Tibial nerve (tissue), 4 donors: ENCODE measurements at regions not wholly inside any gene's neighbourhood (a gene's known extent, or its start where the extent isn't known, plus 50 kb on each side); places are given as distances from the start of the nearest gene placed in this dataset.

ENCODE experiments used
- DNase-seq, 2 donors: peaks; one replicate each; pipeline ENCODE4 v3.0.0-alpha.2; 2019; ENCODE audit warnings: low spot score in 2 of 2
- H3K27ac ChIP-seq, 4 donors: fragments of 200-600 bp; sonication (generic) in 3 of 4; one replicate each; pipeline ENCODE4 v1.5.1; 2017 to 2019; ENCODE audit warnings: mild to moderate bottlenecking in 1 of 4
- H3K27me3 ChIP-seq, 2 donors: fragments of 200-600 bp; sonication (generic) in 1 of 2; one replicate each; pipeline versions ENCODE4 v1.5.1 to v1.6.0; 2017 to 2019
- H3K36me3 ChIP-seq, 3 donors: fragments of 200-600 bp; sonication (generic); one replicate each; pipeline ENCODE4 v1.5.1; 2018 to 2019
- H3K4me1 ChIP-seq, 4 donors: fragments of 200-600 bp; sonication (generic) in 3 of 4; one replicate each; pipeline ENCODE4 v1.5.1; 2017 to 2019
- H3K4me3 ChIP-seq, 4 donors: fragments of 200-600 bp; sonication (generic) in 3 of 4; one replicate each; pipeline ENCODE4 v1.5.1; 2017 to 2019; ENCODE audit warnings: mild to moderate bottlenecking in 1 of 4, moderate library complexity in 1 of 4
- H3K9me3 ChIP-seq, 4 donors: fragments of 200-600 bp; sonication (generic) in 3 of 4; one replicate each; pipeline ENCODE4 v1.5.1; 2017 to 2019
- CTCF ChIP-seq, 5 experiments: fragments of 200-600 bp in 3 of 5; fragments of 450-650 bp in 2 of 5; sonication (generic) in 3 of 5; IDR thresholded peaks; one replicate each; pipeline ENCODE4 v1.5.1; 2016 to 2019; ENCODE audit warnings: antibody characterized with exemption in 5 of 5, mild to moderate bottlenecking in 3 of 5, moderate library complexity in 2 of 5
- EP300 ChIP-seq, 2 donors: sonication (generic); formaldehyde crosslinking; IDR thresholded peaks; one replicate each; pipeline ENCODE4 v1.6.1; 2017; ENCODE audit warnings: antibody characterized with exemption in 2 of 2, mild to moderate bottlenecking in 1 of 2
- POLR2A ChIP-seq, 2 donors: fragments of 450-650 bp; IDR thresholded peaks; one replicate each; pipeline ENCODE4 v1.6.1; 2017; ENCODE audit warnings: antibody characterized with exemption in 2 of 2, mild to moderate bottlenecking in 2 of 2, moderate library complexity in 2 of 2
- WGBS, 2 donors: methylation state at CpG; one replicate each; pipeline ENCODE4 v1.1.5; 2018; 5-methylcytosine and 5-hydroxymethylcytosine counted together

GRCh38 chr3:30332196-30333021 lies 274.0 kb upstream of the TGFBR2 start:
- no peak for DNase-seq
- H3K4me3 ChIP-seq = no peak overlapping the region
- no peaks in the 10 kb centered on the region for H3K27me3 ChIP-seq
- H3K9me3 ChIP-seq = peaks cover 0 to 2% (median 0%) of the 10 kb centered on the region in 4 donors
- no peak overlapping the region for H3K27ac ChIP-seq
- TF ChIP-seq POLR2A (IDR thresholded peaks at IDR 0.05) (no peak), EP300 (IDR thresholded peaks at IDR 0.05) (no peak), CTCF (IDR thresholded peaks at IDR 0.05) (no peak)
- 64 to 69% methylated on average over 10 of the region's 10 CpGs for WGBS, 2 donors
- H3K36me3 ChIP-seq = no peaks in the 10 kb centered on the region
- no peaks in the 10 kb centered on the region for H3K4me1 ChIP-seq

- TF ChIP-seq POLR2A (IDR thresholded peaks at IDR 0.05) (no peak), EP300 (IDR thresholded peaks at IDR 0.05) (no peak), CTCF (IDR thresholded peaks at IDR 0.05) (no peak)
- WGBS, 2 donors = 87 to 89% methylated on average over 6 of the region's 6 CpGs
- H3K4me3 ChIP-seq = no peak overlapping the region
These were observed 273.3 kb upstream of the TGFBR2 start for GRCh38 chr3:30333143-30333542.

GRCh38 chr3:30333903-30334302 lies 272.5 kb upstream of the TGFBR2 start:
- H3K36me3 ChIP-seq = no peaks in the 10 kb centered on the region
- no peaks in the 10 kb centered on the region for H3K27me3 ChIP-seq
- no peak for TF ChIP-seq POLR2A (IDR thresholded peaks at IDR 0.05)
- TF ChIP-seq CTCF (IDR thresholded peaks at IDR 0.05) = no peak
- no peak for TF ChIP-seq EP300 (IDR thresholded peaks at IDR 0.05)
- no peak for DNase-seq
- peaks cover 0 to 5% (median 0%) of the 10 kb centered on the region in 4 donors for H3K9me3 ChIP-seq
- H3K4me3 ChIP-seq = no peak overlapping the region
- WGBS, 2 donors = 68 to 88% methylated on average over 1 of the region's 1 CpG
- H3K4me1 ChIP-seq = no peaks in the 10 kb centered on the region
- no peak overlapping the region for H3K27ac ChIP-seq

More at GRCh38 chr3:30333143-30333542, 273.3 kb upstream of the TGFBR2 start:
- H3K4me1 ChIP-seq = no peaks in the 10 kb centered on the region
- no peak for DNase-seq
- no peaks in the 10 kb centered on the region for H3K27me3 ChIP-seq
- H3K9me3 ChIP-seq = peaks cover 0 to 5% (median 0%) of the 10 kb centered on the region in 4 donors
- H3K27ac ChIP-seq = no peak overlapping the region
- no peaks in the 10 kb centered on the region for H3K36me3 ChIP-seq

- H3K4me1 ChIP-seq = peaks cover 0 to 9% (median 0%) of the 10 kb centered on the region in 4 donors
- H3K27me3 ChIP-seq = no peaks in the 10 kb centered on the region
- H3K36me3 ChIP-seq = no peaks in the 10 kb centered on the region
- H3K27ac ChIP-seq = no peak overlapping the region
- 48 to 76% methylated on average over 2 of the region's 2 CpGs for WGBS, 2 donors
- no peak for DNase-seq
- no peak overlapping the region for H3K4me3 ChIP-seq
- peaks cover 0 to 5% (median 0%) of the 10 kb centered on the region in 4 donors for H3K9me3 ChIP-seq
- TF ChIP-seq CTCF (IDR thresholded peaks at IDR 0.05) (no peak), EP300 (IDR thresholded peaks at IDR 0.05) (no peak), POLR2A (IDR thresholded peaks at IDR 0.05) (no peak)
These were observed 265.9 kb upstream of the TGFBR2 start for GRCh38 chr3:30340500-30340899.

- 95 to 97% methylated on average over 2 of the region's 2 CpGs for WGBS, 2 donors
- TF ChIP-seq POLR2A (IDR thresholded peaks at IDR 0.05) = no peak
- no peak for TF ChIP-seq CTCF (IDR thresholded peaks at IDR 0.05)
- TF ChIP-seq EP300 (IDR thresholded peaks at IDR 0.05) = no peak
These were observed 265.3 kb upstream of the TGFBR2 start for GRCh38 chr3:30341079-30341478.

More at GRCh38 chr3:30341079-30341478, 265.3 kb upstream of the TGFBR2 start:
- peaks cover 0 to 5% (median 0%) of the 10 kb centered on the region in 4 donors for H3K9me3 ChIP-seq
- H3K36me3 ChIP-seq = no peaks in the 10 kb centered on the region
- H3K27ac ChIP-seq = no peak overlapping the region
- no peak for DNase-seq
- no peak overlapping the region for H3K4me3 ChIP-seq
- peaks cover 0 to 9% (median 0%) of the 10 kb centered on the region in 4 donors for H3K4me1 ChIP-seq
- H3K27me3 ChIP-seq = no peaks in the 10 kb centered on the region
